Kidney (tissue), 13 donors: ENCODE measurements at regions not wholly inside any gene's neighbourhood (a gene's known extent, or its start where the extent isn't known, plus 50 kb on each side); places are given as distances from the start of the nearest gene placed in this dataset.

Source experiments
- DNase-seq, 5 donors: peaks; one replicate each; pipeline ENCODE4 v3.0.0-alpha.2; 2013 to 2020
- FAIRE-seq: peaks from 2 replicates; lab custom pipeline; 2012; peaks lifted over from hg19 to GRCh38; lab: Jason Lieb, UNC
- H3K27ac ChIP-seq, 2 donors: one replicate each; pipeline ENCODE4 v1.7.0; 2013; ENCODE audit warnings: low read depth in 2 of 2, low read length in 2 of 2, inconsistent platforms in 1 of 2
- H3K27me3 ChIP-seq: one replicate; pipeline ENCODE4 v1.7.1; 2013; ENCODE audit warnings: low read length, inconsistent platforms; ENCODE audit not compliant: control insufficient read depth, insufficient read depth
- H3K36me3 ChIP-seq, 3 donors: one replicate each; pipeline versions ENCODE4 v1.7.0 to v1.7.1; 2013; ENCODE audit warnings: low read length in 3 of 3, control low read depth in 1 of 3, inconsistent platforms in 1 of 3; ENCODE audit not compliant: insufficient read depth in 3 of 3, control insufficient read depth in 2 of 3
- H3K4me1 ChIP-seq, 3 donors: one replicate each; pipeline versions ENCODE4 v1.7.0 to v1.7.1; 2013; ENCODE audit warnings: low read length in 3 of 3, inconsistent platforms in 1 of 3, low read depth in 1 of 3; ENCODE audit not compliant: control insufficient read depth in 2 of 3, insufficient read depth in 2 of 3
- H3K4me3 ChIP-seq, 3 donors: one replicate each; pipeline versions ENCODE4 v1.7.0 to v1.8.1; 2013; ENCODE audit warnings: low read length in 3 of 3, control low read depth in 1 of 3, inconsistent platforms in 1 of 3
- H3K9ac ChIP-seq, 3 donors: one replicate each; pipeline versions ENCODE4 v1.7.0 to v1.7.1; 2013; ENCODE audit warnings: low read length in 3 of 3, control low read depth in 1 of 3, inconsistent platforms in 1 of 3
- H3K9me3 ChIP-seq, 3 donors: one replicate each; pipeline versions ENCODE4 v1.7.0 to v1.7.1; 2013; ENCODE audit warnings: low read length in 3 of 3, control low read depth in 1 of 3, inconsistent platforms in 1 of 3; ENCODE audit not compliant: control insufficient read depth in 2 of 3, insufficient read depth in 1 of 3
- CTCF ChIP-seq: IDR thresholded peaks from 3 replicates; pipeline ENCODE4 v1.5.1; 2012; ENCODE audit warnings: mild to moderate bottlenecking, moderate library complexity, borderline replicate concordance; ENCODE audit not compliant: insufficient read depth; ENCODE audit errors: extremely low read depth
- intact Hi-C: fragments of 100-400 bp; cut with DNase I; formaldehyde crosslinking; loops from one replicate; pipeline ENCODE4 v1.11.1; 2022
- donor health status: control.
- donor health status: control.
- donor health status: control.
- donor health status: control.
- donor health status: control.
- donor health status: DM: yes; HTN: yes; CAD: no.
- donor health status: Normal renal cell carcinoma (clear cell type).

GRCh38 chr16:63302811-63303210 lies 1266.6 kb upstream of the CDH8 start:
- TF ChIP-seq CTCF = no peak
- no peak for FAIRE-seq
- DNase-seq = no peak
- intact Hi-C loops = no loop called here
- Histone ChIP-seq H3K4me3 (no peak overlapping the region), H3K9me3 (no peaks in the 10 kb centered on the region), H3K4me1 (no peaks in the 10 kb centered on the region), H3K27me3 (no peaks in the 10 kb centered on the region), H3K36me3 (no peaks in the 10 kb centered on the region), H3K27ac (no peak overlapping the region), H3K9ac (no peak overlapping the region)

GRCh38 chr16:63301349-63301748 lies 1265.1 kb upstream of the CDH8 start:
- no peak for FAIRE-seq

GRCh38 chr16:63298993-63299392 lies 1262.8 kb upstream of the CDH8 start:
- FAIRE-seq (no peak), DNase-seq (no peak)
- no peaks in the 10 kb centered on the region for H3K4me1 ChIP-seq
- no peak for TF ChIP-seq CTCF
- H3K9me3 ChIP-seq = no peaks in the 10 kb centered on the region
- no peaks in the 10 kb centered on the region for H3K27me3 ChIP-seq
- no peaks in the 10 kb centered on the region for H3K36me3 ChIP-seq
- H3K27ac ChIP-seq = no peak overlapping the region
- no peak overlapping the region for H3K9ac ChIP-seq
- intact Hi-C loops = no loop called here
- no peak overlapping the region for H3K4me3 ChIP-seq

More at GRCh38 chr16:63301349-63301748, 1265.1 kb upstream of the CDH8 start:
- Histone ChIP-seq H3K9ac (no peak overlapping the region), H3K36me3 (no peaks in the 10 kb centered on the region), H3K4me3 (no peak overlapping the region), H3K27ac (no peak overlapping the region), H3K9me3 (no peaks in the 10 kb centered on the region), H3K27me3 (no peaks in the 10 kb centered on the region), H3K4me1 (no peaks in the 10 kb centered on the region)
- no peak for TF ChIP-seq CTCF
- no peak for DNase-seq
- intact Hi-C loops = no loop called here

GRCh38 chr16:63292036-63292435 lies 1255.8 kb upstream of the CDH8 start:
- FAIRE-seq (no peak), DNase-seq (no peak)
- no peak overlapping the region for H3K9ac ChIP-seq
- no peak for TF ChIP-seq CTCF
- H3K4me1 ChIP-seq = no peaks in the 10 kb centered on the region
- H3K27ac ChIP-seq = no peak overlapping the region
- no peaks in the 10 kb centered on the region for H3K9me3 ChIP-seq
- intact Hi-C loops = no loop called here
- H3K36me3 ChIP-seq = no peaks in the 10 kb centered on the region
- no peaks in the 10 kb centered on the region for H3K27me3 ChIP-seq
- H3K4me3 ChIP-seq = no peak overlapping the region
